K562 (cell line): ENCODE measurements at regions not wholly inside any gene's neighbourhood (a gene's known extent, or its start where the extent isn't known, plus 50 kb on each side); places are given as distances from the start of the nearest gene placed in this dataset.

Experiments used
- BCL6 ChIP-seq: fragments of 250-450 bp; sonication (Bioruptor Pico); IDR thresholded peaks from 2 replicates; pipeline ENCODE4 v1.4.0; 2020
- FOXP1 ChIP-seq: sonication (generic); formaldehyde crosslinking; IDR thresholded peaks from 2 replicates; pipeline ENCODE4 v1.8.0; 2022; ENCODE audit warnings: mild to moderate bottlenecking, missing genetic modification reagents
- MAX ChIP-seq: sonication (generic); formaldehyde crosslinking; IDR thresholded peaks from 2 replicates; pipeline ENCODE4 v1.9.0; 2022; ENCODE audit warnings: mild to moderate bottlenecking, missing genetic modification reagents
- MYC ChIP-seq, 2 experiments: fragments of 250-450 bp in 1 of 2; sonication (Bioruptor Pico) in 1 of 2; IDR thresholded peaks; 2 replicates each; pipeline versions ENCODE4 v1.5.1 to v1.6.1; 2012 to 2021; ENCODE audit warnings: low read depth in 2 of 2, borderline replicate concordance in 1 of 2, improper control_type of control experiment in 1 of 2, low read length in 1 of 2, mild to moderate bottlenecking in 1 of 2, moderate library complexity in 1 of 2
- PRDM10 ChIP-seq: fragments of 450-650 bp; IDR thresholded peaks from 2 replicates; pipeline ENCODE4 v1.6.1; 2018; ENCODE audit not compliant: partially characterized antibody
- RFX5 ChIP-seq: IDR thresholded peaks from 2 replicates; pipeline ENCODE4 v1.6.1; 2011; ENCODE audit warnings: low read depth, mild to moderate bottlenecking, improper control_type of control experiment, low read length
- SIN3B ChIP-seq: fragments of 450-650 bp; IDR thresholded peaks from 2 replicates; pipeline ENCODE4 v1.6.1; 2017; ENCODE audit warnings: low read depth, mild to moderate bottlenecking, moderate library complexity
- TEAD4 ChIP-seq, 2 experiments: sonication (generic) in 1 of 2; formaldehyde crosslinking in 1 of 2; IDR thresholded peaks; 2 replicates each; pipeline versions ENCODE4 v1.6.1 to v1.8.0; 2012 to 2022; ENCODE audit warnings: borderline replicate concordance in 1 of 2, inconsistent platforms in 1 of 2, low read length in 1 of 2, mild to moderate bottlenecking in 1 of 2, missing genetic modification reagents in 1 of 2
- TFE3 ChIP-seq: fragments of 450-650 bp; formaldehyde crosslinking; IDR thresholded peaks from 2 replicates; pipeline ENCODE4 v1.4.0; 2020; ENCODE audit warnings: mild to moderate bottlenecking, mixed read lengths
- THAP7 ChIP-seq: fragments of 250-450 bp; sonication (Bioruptor Pico); IDR thresholded peaks from 2 replicates; pipeline ENCODE4 v1.5.0; 2021
- ZNF121 ChIP-seq: sonication (generic); formaldehyde crosslinking; conservative IDR thresholded peaks from 2 replicates; pipeline ENCODE4 v1.8.0; 2022; ENCODE audit warnings: missing genetic modification reagents
- ZNF165 ChIP-seq: fragments of 250-450 bp; sonication (Bioruptor Pico); IDR thresholded peaks from 2 replicates; pipeline ENCODE4 v1.4.0; 2020; ENCODE audit warnings: borderline replicate concordance
- ZNF407 ChIP-seq: fragments of 450-650 bp; IDR thresholded peaks from 2 replicates; pipeline ENCODE4 v1.6.1; 2016; ENCODE audit warnings: low read depth

- TF ChIP-seq TEAD4 (IDR thresholded peaks at IDR 0.05; ENCODE audit: low read length): no peak
- no peak for TF ChIP-seq TEAD4 (CRISPR knock-in tag; IDR thresholded peaks at IDR 0.05; ENCODE audit: borderline replicate concordance)
- TF ChIP-seq TFE3 (CRISPR knock-in tag): no peak
- TF ChIP-seq SIN3B: no peak
- TF ChIP-seq MAX (CRISPR knock-in tag): no peak
- TF ChIP-seq PRDM10: no peak
- no peak for TF ChIP-seq FOXP1
- TF ChIP-seq THAP7 (CRISPR knock-in tag): no peak
- no peak for TF ChIP-seq BCL6 (CRISPR knock-in tag)
- TF ChIP-seq ZNF165 (CRISPR knock-in tag): no peak
- no peak for TF ChIP-seq ZNF121 (CRISPR knock-in tag)
- no peak for TF ChIP-seq ZNF407
- TF ChIP-seq RFX5: no peak
- no peak for TF ChIP-seq MYC (IDR thresholded peaks at IDR 0.05; ENCODE audit: low read depth, low read length)
- no peak for TF ChIP-seq MYC (CRISPR knock-in tag; IDR thresholded peaks at IDR 0.05; ENCODE audit: borderline replicate concordance, low read depth)
These were observed 541.6 kb downstream of the TFAP2B start for GRCh38 chr6:51360287-51360686.
